ENCODE measurements at regions not wholly inside any gene's neighbourhood (a gene's known extent, or its start where the extent isn't known, plus 50 kb on each side); places are given as distances from the start of the nearest gene placed in this dataset.

DNA sequence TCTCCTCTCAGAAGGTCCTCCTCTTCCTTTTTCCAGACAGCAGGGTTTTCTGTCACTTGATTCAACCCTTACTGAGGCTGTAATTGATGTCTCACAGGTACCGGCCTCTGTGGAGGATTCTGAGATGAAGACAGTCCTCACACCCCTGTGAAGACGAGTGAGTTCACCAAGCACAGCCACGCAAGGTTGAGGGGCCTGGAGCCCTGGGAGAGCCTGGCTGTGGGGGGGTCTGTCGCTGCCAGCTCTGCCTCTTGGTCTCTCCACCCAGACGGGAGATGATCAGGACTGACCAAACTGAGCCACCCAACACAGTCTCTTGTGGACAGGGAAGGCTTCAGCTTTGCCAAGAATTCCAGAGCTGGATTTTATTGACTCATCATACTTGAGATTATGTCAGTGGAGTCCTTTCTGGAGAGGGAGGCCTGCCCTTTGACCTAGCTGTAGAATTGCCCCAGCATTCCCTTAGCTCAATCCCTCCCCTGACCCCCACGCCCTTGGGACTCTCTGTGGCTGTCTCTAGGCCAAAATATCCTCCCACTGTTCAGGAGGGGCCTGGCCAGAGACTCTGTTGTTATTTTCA is 51.1 kb upstream of the CRHR1 start:
- no peak for TF ChIP-seq CTCF (IDR thresholded peaks at IDR 0.05)
- no peak for TF ChIP-seq POLR2A (IDR thresholded peaks at IDR 0.05)

Measured in testis (tissue), 2 donors.